Epithelial cell of esophagus (primary cell): ENCODE measurements at regions not wholly inside any gene's neighbourhood (a gene's known extent, or its start where the extent isn't known, plus 50 kb on each side); places are given as distances from the start of the nearest gene placed in this dataset.

Source experiments
- DNase-seq: peaks from one replicate; pipeline ENCODE4 v3.0.0; 2010; ENCODE audit warnings: low read depth
- H3K4me3 ChIP-seq: 2 replicates; pipeline ENCODE4 v1.5.1; 2011; ENCODE audit warnings: mild to moderate bottlenecking, low read length, control low read depth
- CTCF ChIP-seq: IDR thresholded peaks from 2 replicates; pipeline ENCODE4 v1.5.1; 2011; ENCODE audit warnings: low read depth, mild to moderate bottlenecking, low read length, control low read depth, inconsistent platforms; ENCODE audit not compliant: insufficient read depth; ENCODE audit errors: missing control alignments

DNA sequence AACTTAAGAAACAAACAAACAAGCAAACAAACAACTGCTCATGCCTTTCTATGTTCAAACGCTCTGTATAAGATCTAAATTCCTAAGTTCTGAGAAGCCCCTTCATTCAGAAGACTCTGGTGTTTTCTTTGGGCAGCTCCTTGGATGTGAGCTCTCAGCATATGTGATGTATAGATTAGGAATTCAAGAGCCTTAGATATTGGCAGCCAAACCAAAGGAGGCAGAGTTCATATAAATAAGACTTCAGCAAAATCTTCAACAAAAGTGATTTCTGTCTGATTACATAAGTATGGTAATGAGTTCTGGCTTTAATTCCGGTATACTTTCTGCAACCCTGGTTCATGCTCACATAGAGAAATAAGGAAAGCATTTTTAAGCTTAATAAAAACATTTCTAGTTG, 145.6 kb downstream of the DYRK2 start:
- no peak for TF ChIP-seq CTCF
- no peak for DNase-seq
- no peak overlapping the region for H3K4me3 ChIP-seq

GRCh38 chr12:67795236-67795635, 146.7 kb downstream of the DYRK2 start:
- peak; percentile 42 for DNase-seq
- no peak for TF ChIP-seq CTCF
- no peak overlapping the region for H3K4me3 ChIP-seq

DNA sequence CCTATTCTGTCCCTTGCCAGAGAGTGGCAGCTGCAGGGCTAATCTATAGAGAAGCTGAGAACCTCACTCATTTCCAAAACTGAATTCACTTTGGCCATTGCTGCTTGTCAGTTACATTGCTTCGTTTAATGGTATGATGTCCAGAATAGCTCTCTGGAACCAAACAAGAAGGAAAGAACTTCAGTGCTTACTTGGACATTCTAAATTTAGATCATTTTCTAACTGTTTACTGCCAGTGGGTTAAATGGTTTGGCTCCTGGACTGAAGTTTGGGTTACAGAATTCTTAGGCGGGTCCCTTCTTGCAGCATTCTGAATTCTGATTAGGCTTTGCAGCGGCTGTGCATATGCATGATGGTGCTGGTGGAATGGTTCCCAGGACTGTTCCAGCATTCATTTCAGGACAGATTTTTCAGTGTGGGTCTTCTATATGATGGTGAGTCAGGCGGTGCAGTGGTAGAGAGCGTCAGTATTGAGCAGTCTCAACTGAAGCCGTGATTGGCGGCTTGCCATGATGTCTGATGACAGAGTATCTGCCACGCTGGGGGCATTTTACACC, 148.7 kb downstream of the DYRK2 start:
- DNase-seq, result no peak
- H3K4me3 ChIP-seq, result no peak overlapping the region
- no peak for TF ChIP-seq CTCF

DNA sequence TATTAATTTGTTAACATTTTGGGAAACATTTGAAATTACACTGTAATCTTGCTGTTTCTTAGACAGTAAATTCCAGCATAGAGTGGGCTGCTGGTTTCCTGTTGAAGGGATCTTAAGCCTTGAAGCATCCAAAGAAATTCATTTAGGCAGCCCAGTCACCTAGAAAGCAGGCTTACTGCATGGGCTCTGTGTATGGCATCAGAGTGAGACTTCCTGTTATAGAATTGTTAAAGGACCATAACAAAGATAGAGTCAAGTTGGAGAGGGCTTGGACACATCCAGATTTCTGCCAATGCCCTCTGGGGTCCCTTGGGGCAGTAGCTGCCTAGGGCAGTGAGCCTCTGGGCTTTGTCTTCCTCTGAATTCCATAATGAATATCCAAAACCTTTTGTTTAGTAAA, 149.2 kb downstream of the DYRK2 start:
- no peak for DNase-seq
- TF ChIP-seq CTCF, result no peak
- no peak overlapping the region for H3K4me3 ChIP-seq

DNA sequence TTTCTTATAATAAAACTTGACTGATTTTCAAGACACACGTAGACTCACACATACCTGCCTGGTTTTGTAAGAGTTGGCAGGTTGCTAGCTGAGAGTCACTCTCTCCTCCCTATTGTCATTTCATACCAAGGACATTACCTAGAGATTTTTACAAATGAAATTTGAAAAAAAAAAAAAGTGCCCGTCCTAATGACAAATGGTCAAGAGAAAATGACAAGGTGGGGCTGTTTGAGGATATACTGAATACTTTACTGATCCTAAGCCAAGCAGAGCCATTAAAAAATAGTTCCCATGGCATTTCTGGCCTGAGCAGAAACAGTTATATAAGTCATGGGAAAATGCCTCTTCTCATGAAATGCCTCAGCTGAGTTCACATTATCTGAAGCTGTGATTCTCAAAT, 150.2 kb downstream of the DYRK2 start:
- DNase-seq, result peak; percentile 39
- TF ChIP-seq CTCF, result no peak
- no peak overlapping the region for H3K4me3 ChIP-seq

DNA sequence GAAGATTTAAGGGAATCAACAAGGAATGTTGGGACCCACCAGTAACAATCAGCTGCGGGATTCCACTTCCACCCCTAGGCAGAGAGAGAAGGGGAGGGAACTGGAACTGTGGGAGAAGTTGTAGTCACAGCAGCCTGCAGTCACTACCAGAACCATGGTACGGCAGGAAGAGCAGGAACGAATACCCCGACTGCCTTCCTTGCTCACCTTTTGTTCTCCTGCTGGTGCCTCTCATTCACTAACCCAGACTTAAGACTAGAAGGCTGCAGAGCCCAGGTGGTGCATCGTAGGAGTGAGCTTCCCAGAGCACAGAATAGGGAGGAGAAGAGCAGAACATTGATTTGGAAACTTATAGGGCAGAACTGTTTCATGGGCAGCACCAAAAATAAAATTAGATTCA, 154.2 kb downstream of the DYRK2 start:
- TF ChIP-seq CTCF, result no peak
- H3K4me3 ChIP-seq, result no peak overlapping the region
- DNase-seq, result no peak

DNA sequence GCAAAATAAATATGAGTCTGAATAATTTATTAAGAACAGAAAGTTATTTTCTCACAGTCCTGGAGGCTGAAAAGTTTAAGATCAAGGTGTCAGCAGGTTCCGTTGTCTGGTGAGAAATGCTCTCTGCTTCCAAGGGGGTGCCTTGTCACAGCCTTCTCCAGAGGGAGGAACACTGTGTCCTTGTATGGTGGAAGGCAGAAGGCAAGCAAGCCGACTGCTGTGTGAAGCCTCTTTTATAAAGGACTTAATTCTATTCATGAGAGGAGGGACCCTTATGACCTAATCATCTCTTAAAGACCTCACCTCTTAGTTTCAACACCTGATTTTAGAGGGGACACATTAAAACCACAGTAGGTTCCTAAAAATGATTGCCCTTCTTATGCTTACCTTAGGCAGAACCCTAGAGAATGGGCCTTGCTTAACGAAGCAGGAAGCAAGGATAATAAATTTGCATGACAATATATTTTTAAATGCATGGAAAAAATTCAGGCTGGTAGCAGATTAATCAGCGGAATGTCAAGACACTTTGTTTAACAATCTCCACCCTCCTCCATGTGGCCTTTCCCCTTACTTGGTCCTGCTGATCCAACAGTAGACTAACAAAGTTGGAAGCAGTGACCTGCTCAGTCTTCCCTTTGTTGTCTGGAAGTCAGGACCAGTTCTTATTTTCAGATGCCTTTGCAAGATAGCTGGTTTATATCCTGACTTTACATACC, 154.9 kb downstream of the DYRK2 start:
- H3K4me3 ChIP-seq, result no peak overlapping the region
- DNase-seq, result no peak
- no peak for TF ChIP-seq CTCF
